GM12872 (cell line): ENCODE measurements at regions not wholly inside any gene's neighbourhood (a gene's known extent, or its start where the extent isn't known, plus 50 kb on each side); places are given as distances from the start of the nearest gene placed in this dataset.

ENCODE experiments used
- CTCF ChIP-seq: IDR thresholded peaks from 3 replicates; pipeline ENCODE4 v1.5.1; 2011; ENCODE audit warnings: low read depth, mild to moderate bottlenecking, low read length, moderate library complexity; ENCODE audit not compliant: insufficient read depth

GRCh38 chr17:34068571-34068970 is 186.5 kb upstream of the CCL2 start:
- TF ChIP-seq CTCF, result no peak

- no peak for TF ChIP-seq CTCF
These were observed 184.4 kb upstream of the CCL2 start for GRCh38 chr17:34070712-34071111.

GRCh38 chr17:34071886-34072420 is 183.1 kb upstream of the CCL2 start:
- no peak for TF ChIP-seq CTCF

- TF ChIP-seq CTCF, result no peak
These were observed 180.0 kb upstream of the CCL2 start for GRCh38 chr17:34075076-34075475.

- no peak for TF ChIP-seq CTCF
These were observed 178.1 kb upstream of the CCL2 start for GRCh38 chr17:34076743-34077631.

GRCh38 chr17:34081269-34081668 is 173.8 kb upstream of the CCL2 start:
- TF ChIP-seq CTCF, result peak; percentile 65

GRCh38 chr17:34082404-34082803 is 172.7 kb upstream of the CCL2 start:
- no peak for TF ChIP-seq CTCF
